ENCODE measurements at regions not wholly inside any gene's neighbourhood (a gene's known extent, or its start where the extent isn't known, plus 50 kb on each side); places are given as distances from the start of the nearest gene placed in this dataset.

DNA sequence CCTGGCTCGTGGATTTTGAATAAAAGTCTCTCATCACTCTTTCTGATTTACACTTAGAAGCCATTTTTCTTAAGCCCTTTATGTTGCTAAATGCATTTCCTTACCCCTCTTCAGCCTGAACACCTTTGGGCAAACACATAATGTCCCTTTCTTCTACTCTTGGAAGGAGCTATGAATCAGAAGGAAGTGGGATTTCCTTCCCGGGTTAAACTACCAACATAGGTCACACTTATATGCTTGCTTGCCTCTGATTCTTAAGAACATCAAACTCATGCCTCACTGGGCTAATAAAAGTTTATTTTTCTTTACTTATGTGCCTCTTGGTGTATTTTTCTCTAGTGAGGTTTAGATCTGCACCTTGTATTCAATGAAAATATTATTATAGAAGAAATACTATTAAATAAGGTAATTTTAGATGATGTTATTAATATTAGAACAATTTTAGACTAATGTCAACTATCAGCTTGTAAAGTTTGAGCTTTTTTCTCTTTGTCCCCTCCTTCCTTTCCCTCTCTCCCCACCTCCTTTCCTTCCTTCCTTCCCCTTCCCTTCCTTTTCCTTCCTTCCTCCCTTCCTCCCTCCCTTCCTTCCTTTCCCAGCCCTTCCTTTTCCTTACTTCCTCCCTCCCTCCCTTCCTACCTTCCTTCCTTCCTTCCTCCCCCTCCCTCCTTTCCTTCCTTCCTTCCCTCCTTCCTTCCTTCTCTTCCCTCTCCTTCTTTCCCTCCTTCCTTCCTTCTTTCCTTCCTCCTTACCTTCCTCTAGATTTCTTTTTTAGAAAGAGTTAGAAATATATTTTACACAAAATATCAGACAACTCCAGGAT, 66.5 kb upstream of the KCNJ6 start:
- TF ChIP-seq, protein P1, sequence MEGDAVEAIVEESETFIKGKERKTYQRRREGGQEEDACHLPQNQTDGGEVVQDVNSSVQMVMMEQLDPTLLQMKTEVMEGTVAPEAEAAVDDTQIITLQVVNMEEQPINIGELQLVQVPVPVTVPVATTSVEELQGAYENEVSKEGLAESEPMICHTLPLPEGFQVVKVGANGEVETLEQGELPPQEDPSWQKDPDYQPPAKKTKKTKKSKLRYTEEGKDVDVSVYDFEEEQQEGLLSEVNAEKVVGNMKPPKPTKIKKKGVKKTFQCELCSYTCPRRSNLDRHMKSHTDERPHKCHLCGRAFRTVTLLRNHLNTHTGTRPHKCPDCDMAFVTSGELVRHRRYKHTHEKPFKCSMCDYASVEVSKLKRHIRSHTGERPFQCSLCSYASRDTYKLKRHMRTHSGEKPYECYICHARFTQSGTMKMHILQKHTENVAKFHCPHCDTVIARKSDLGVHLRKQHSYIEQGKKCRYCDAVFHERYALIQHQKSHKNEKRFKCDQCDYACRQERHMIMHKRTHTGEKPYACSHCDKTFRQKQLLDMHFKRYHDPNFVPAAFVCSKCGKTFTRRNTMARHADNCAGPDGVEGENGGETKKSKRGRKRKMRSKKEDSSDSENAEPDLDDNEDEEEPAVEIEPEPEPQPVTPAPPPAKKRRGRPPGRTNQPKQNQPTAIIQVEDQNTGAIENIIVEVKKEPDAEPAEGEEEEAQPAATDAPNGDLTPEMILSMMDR (IDR thresholded peaks at IDR 0.05): no peak
- no peak for TF ChIP-seq POLR2A (IDR thresholded peaks at IDR 0.05)
